ENCODE measurements at regions not wholly inside any gene's neighbourhood (a gene's known extent, or its start where the extent isn't known, plus 50 kb on each side); places are given as distances from the start of the nearest gene placed in this dataset.

DNA sequence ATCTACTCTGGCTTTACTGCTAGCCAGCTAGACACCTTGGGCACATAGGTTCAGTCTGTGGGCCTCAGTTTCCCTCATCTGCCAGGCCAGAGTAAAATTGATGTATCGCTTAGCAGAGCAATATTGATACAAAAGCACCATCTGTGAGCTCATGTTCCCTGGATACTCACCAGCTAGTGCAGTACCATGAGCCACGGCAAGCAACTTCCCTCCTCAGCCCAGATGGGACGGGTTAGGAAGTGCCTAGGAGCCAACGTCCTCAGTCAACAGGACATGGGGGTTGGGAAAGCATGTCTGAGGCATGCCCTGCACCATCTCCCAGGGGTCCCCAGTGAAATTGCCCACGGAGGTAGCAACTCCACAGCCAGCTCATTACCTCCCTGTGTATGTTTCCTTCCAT is 258.3 kb downstream of the ANKRD60 start:
- H3K4me1 ChIP-seq (ENCODE audit: control insufficient read depth, insufficient read depth, low read length, poor library complexity, severe bottlenecking), result peaks cover 2% of the 10 kb centered on the region
- no peak overlapping the region for H3K27ac ChIP-seq (ENCODE audit: low read depth, low read length, severe bottlenecking)
- H3K36me3 ChIP-seq (ENCODE audit: control insufficient read depth, insufficient read depth, low read length), result no peaks in the 10 kb centered on the region
- no peaks in the 10 kb centered on the region for H3K9me3 ChIP-seq (ENCODE audit: control insufficient read depth, low read length)
- WGBS, 2 experiments (ENCODE audit: insufficient coverage in 2 of 2), result 78 to 93% methylated on average over 4 to 5 of the region's 5 CpGs
- no peak overlapping the region for H3K4me3 ChIP-seq (ENCODE audit: extremely low read depth, insufficient read depth, low read length, poor library complexity, severe bottlenecking)

DNA sequence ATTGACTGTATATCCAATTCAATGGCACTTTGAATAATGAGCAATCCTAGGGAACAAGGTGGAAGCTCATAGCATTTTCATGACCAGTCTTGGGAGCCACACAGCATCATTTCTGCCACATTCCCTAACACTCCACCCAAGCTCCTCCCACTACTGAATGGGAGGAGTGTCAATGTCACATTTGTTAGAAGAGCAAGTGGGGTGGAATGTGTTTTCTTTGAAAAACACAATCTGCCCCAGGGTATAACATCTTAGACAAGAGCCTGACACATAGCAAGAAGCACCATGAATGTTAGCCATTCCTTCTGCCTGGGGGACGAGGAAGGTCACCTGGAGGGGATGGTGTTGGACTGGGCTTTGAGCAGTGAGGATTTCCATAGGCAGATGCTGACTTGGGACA is 258.3 kb upstream of the PMEPA1 start:
- WGBS, 2 experiments (ENCODE audit: insufficient coverage in 2 of 2), result 77 to 100% methylated on average over 1 of the region's 1 CpG
- no peaks in the 10 kb centered on the region for H3K36me3 ChIP-seq (ENCODE audit: control insufficient read depth, insufficient read depth, low read length)
- peaks cover 2% of the 10 kb centered on the region for H3K4me1 ChIP-seq (ENCODE audit: control insufficient read depth, insufficient read depth, low read length, poor library complexity, severe bottlenecking)
- H3K9me3 ChIP-seq (ENCODE audit: control insufficient read depth, low read length), result no peaks in the 10 kb centered on the region
- no peak overlapping the region for H3K4me3 ChIP-seq (ENCODE audit: extremely low read depth, insufficient read depth, low read length, poor library complexity, severe bottlenecking)
- H3K27ac ChIP-seq (ENCODE audit: low read depth, low read length, severe bottlenecking), result no peak overlapping the region

DNA sequence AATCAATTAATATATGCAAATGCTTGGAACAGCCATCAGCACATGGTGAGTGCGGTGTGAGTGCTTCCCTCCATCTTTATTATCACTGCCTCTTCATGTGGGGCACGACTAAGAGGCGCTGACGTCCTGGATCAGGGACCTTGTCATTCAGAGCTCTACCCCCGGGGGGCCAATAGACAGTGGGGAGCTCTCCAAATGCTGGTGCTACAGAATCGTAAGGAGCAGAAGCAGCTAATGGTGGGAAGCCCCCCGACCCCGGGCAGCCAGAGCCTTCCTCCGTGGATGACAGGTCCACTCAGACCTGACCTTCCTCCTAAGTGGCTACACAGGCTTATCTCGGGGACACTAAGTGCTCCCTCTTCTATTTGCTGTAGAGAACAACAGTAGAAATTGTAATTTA is 257.5 kb upstream of the PMEPA1 start:
- WGBS, 2 experiments (ENCODE audit: insufficient coverage in 2 of 2), result 85 to 90% methylated on average over 6 to 8 of the region's 10 CpGs
- H3K4me1 ChIP-seq (ENCODE audit: control insufficient read depth, insufficient read depth, low read length, poor library complexity, severe bottlenecking), result peaks cover 2% of the 10 kb centered on the region
- no peak overlapping the region for H3K4me3 ChIP-seq (ENCODE audit: extremely low read depth, insufficient read depth, low read length, poor library complexity, severe bottlenecking)
- no peak overlapping the region for H3K27ac ChIP-seq (ENCODE audit: low read depth, low read length, severe bottlenecking)
- no peaks in the 10 kb centered on the region for H3K9me3 ChIP-seq (ENCODE audit: control insufficient read depth, low read length)
- no peaks in the 10 kb centered on the region for H3K36me3 ChIP-seq (ENCODE audit: control insufficient read depth, insufficient read depth, low read length)

DNA sequence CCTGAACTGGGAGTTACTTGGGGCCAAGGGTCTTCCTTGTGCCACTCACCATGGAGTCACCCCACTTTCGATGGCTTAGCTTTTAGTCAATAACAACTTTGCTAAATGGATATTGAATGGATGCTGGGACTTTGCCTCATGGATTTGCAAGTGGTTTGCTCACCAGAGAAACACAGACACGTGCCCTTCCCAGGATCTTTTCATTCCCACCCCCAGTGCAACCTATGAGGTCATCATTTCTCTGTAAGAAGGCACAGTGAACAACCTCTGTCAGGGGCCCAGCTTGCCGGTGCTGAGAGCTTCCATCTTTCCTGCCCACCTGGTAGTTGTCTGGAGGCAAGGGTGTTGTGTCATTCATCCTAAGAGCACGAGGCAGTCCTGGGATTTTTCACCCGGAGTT is 256.8 kb upstream of the PMEPA1 start:
- WGBS, 2 experiments (ENCODE audit: insufficient coverage in 2 of 2), result 77 to 80% methylated on average over 2 to 3 of the region's 5 CpGs
- Histone ChIP-seq H3K9me3 (ENCODE audit: control insufficient read depth, low read length) (no peaks in the 10 kb centered on the region), H3K4me3 (ENCODE audit: extremely low read depth, insufficient read depth, low read length, poor library complexity, severe bottlenecking) (no peak overlapping the region), H3K4me1 (ENCODE audit: control insufficient read depth, insufficient read depth, low read length, poor library complexity, severe bottlenecking) (peaks cover 2% of the 10 kb centered on the region), H3K36me3 (ENCODE audit: control insufficient read depth, insufficient read depth, low read length) (no peaks in the 10 kb centered on the region), H3K27ac (ENCODE audit: low read depth, low read length, severe bottlenecking) (no peak overlapping the region)

DNA sequence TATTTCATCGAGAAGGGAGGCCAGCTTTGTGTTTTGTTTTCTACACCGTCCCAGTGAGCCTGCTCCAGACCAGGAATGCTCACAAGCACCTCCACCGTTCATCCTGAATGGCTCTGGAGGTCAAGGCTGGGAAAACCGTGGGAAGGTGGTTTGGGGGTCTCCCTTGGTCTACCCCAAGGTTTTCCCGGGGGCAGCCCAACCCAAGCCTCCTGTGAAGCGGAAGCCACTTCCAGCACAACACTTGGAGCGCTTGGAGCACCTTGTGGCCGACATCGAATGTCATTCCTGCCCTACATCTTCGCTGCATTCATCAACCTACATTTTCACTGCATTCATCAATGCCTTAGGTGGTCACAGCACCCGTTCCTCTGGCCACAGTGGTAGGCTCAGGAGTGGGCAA is 255.6 kb upstream of the PMEPA1 start:
- H3K27ac ChIP-seq (ENCODE audit: low read depth, low read length, severe bottlenecking), result no peak overlapping the region
- H3K4me1 ChIP-seq (ENCODE audit: control insufficient read depth, insufficient read depth, low read length, poor library complexity, severe bottlenecking), result no peaks in the 10 kb centered on the region
- WGBS, 2 experiments (ENCODE audit: insufficient coverage in 2 of 2), result 86 to 94% methylated on average over 7 to 8 of the region's 11 CpGs
- H3K9me3 ChIP-seq (ENCODE audit: control insufficient read depth, low read length), result no peaks in the 10 kb centered on the region
- H3K4me3 ChIP-seq (ENCODE audit: extremely low read depth, insufficient read depth, low read length, poor library complexity, severe bottlenecking), result no peak overlapping the region
- H3K36me3 ChIP-seq (ENCODE audit: control insufficient read depth, insufficient read depth, low read length), result no peaks in the 10 kb centered on the region

DNA sequence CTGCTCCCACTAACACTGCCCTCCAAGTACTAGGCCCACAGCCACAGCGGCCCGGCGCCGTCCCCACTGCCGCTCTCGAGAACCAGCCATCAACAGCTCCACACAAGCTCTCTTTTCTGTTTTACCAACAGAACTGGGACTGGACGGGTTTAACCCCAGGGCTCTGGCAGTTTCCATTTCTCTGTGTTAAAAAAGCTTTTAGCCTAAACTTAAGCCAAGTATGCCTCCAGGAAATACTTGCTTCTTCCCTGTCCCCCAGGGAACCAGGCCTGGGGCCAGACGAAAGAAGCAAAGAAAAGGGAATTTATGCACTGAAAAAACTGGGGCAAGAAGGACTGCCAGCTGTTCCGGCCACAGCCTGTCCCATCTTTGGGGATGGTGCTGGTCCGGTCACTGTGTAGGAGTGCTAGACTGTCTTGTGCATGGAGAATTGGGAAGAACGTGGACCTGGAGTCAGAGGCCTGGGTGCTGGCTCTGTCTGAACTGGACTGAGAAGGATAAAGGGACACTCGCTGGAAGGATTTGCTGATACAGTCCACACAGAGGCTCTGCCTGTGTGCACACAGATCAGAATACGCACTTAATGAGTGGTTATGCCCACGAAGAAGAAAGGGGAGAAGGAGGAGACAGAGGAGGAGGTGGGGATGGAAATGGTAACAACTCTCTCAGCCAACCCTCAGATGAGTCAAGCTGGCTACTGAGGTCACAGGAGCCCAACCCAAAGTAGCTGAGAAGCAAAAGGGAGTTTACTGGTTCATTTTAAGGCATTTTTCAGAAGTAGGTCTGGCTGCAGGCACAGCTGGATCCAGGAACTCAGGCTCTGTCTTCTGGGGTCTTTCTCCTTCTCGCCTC is 254.4 kb upstream of the PMEPA1 start:
- H3K4me3 ChIP-seq (ENCODE audit: extremely low read depth, insufficient read depth, low read length, poor library complexity, severe bottlenecking), result no peak overlapping the region
- H3K4me1 ChIP-seq (ENCODE audit: control insufficient read depth, insufficient read depth, low read length, poor library complexity, severe bottlenecking), result no peaks in the 10 kb centered on the region
- H3K27ac ChIP-seq (ENCODE audit: low read depth, low read length, severe bottlenecking), result no peak overlapping the region
- no peaks in the 10 kb centered on the region for H3K9me3 ChIP-seq (ENCODE audit: control insufficient read depth, low read length)
- H3K36me3 ChIP-seq (ENCODE audit: control insufficient read depth, insufficient read depth, low read length), result no peaks in the 10 kb centered on the region
- WGBS, 2 experiments (ENCODE audit: insufficient coverage in 2 of 2), result 91 to 92% methylated on average over 14 to 15 of the region's 15 CpGs

DNA sequence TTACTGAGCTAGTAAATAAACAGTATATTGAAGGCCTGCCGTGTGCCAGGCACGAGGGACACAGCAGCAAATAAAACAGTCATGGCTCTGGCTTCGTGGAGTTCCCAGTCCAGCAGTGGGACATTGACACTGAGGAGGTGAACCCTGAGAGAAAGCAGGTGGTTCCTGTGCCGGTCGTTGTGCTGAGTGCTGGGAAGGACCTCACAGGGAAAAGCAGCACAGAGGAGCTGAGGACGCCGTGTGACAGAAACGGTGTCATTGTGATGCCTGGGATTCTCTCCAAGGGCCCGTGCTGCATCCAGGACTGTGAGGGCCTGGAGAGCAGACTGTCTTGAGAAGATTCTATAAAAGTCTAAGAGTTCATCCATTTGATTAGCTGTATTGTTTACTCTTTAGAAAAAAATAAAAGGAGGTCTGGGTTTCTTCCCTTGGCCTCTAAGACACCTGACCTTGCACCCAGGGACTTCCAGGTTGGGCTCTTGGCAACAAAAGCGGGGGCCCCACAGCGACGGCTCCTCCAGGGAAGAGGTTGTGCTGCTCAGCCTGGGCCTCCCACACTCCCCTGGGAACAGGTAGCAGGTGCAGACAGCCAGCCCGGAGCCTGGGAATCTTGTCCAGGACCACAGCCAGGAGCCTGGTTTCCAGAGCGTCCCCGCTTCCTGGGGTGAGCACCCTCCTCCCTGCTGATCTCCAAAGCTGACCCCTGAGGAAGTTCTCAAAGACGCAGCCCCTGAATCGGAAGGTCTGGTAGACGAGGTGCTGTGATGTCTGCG is 251.2 kb upstream of the PMEPA1 start:
- H3K4me3 ChIP-seq (ENCODE audit: extremely low read depth, insufficient read depth, low read length, poor library complexity, severe bottlenecking), result no peak overlapping the region
- no peaks in the 10 kb centered on the region for H3K9me3 ChIP-seq (ENCODE audit: control insufficient read depth, low read length)
- no peaks in the 10 kb centered on the region for H3K4me1 ChIP-seq (ENCODE audit: control insufficient read depth, insufficient read depth, low read length, poor library complexity, severe bottlenecking)
- H3K36me3 ChIP-seq (ENCODE audit: control insufficient read depth, insufficient read depth, low read length), result no peaks in the 10 kb centered on the region
- 90 to 94% methylated on average over 15 to 17 of the region's 19 CpGs for WGBS, 2 experiments (ENCODE audit: insufficient coverage in 2 of 2)
- H3K27ac ChIP-seq (ENCODE audit: low read depth, low read length, severe bottlenecking), result no peak overlapping the region

DNA sequence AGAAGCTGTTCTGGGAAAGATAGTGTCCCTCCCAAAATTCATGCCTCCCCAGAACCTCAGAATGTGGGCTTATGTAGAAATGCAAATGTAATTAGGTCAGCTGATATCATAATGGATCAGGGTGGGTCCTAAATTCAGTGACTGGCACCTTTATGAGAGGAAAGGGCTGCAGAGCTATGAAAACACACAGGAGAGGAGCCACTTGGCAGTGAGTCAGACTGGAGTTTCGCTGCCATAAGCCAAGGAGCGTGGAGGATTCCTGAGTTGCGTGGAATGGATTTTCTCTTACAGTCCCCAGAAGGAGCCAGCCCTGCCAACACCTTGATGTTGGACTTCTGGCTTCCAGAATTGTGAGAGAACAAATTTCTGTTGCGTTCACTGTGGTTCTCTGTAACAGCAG is 249.8 kb upstream of the PMEPA1 start:
- Histone ChIP-seq H3K36me3 (ENCODE audit: control insufficient read depth, insufficient read depth, low read length) (no peaks in the 10 kb centered on the region), H3K4me1 (ENCODE audit: control insufficient read depth, insufficient read depth, low read length, poor library complexity, severe bottlenecking) (no peaks in the 10 kb centered on the region), H3K9me3 (ENCODE audit: control insufficient read depth, low read length) (peaks cover 3% of the 10 kb centered on the region), H3K4me3 (ENCODE audit: extremely low read depth, insufficient read depth, low read length, poor library complexity, severe bottlenecking) (no peak overlapping the region), H3K27ac (ENCODE audit: low read depth, low read length, severe bottlenecking) (no peak overlapping the region)
- WGBS, 2 experiments (ENCODE audit: insufficient coverage in 2 of 2), result 91 to 94% methylated on average over 4 of the region's 4 CpGs

DNA sequence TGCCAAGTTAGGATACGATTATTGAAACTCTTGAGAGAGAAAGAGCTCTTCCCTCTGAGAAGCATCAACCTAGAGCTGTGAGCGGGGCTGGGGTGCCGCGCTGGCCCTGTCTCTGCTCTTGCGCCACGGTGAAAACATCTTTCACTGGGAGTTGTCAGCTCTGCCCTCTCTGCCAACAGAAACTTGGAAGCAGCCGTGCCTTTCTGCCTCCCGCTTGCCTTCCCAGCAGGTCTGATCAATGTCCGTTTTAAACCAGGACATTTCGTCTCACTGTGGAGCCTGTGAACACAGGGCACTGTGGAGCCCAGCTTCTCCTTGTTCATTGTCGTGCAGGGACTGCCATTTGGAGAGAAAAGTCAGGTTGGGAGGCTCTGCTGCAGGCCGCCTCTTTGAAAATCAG is 249.2 kb upstream of the PMEPA1 start:
- H3K27ac ChIP-seq (ENCODE audit: low read depth, low read length, severe bottlenecking), result no peak overlapping the region
- H3K9me3 ChIP-seq (ENCODE audit: control insufficient read depth, low read length), result peaks cover 8% of the 10 kb centered on the region
- H3K36me3 ChIP-seq (ENCODE audit: control insufficient read depth, insufficient read depth, low read length), result no peaks in the 10 kb centered on the region
- no peak overlapping the region for H3K4me3 ChIP-seq (ENCODE audit: extremely low read depth, insufficient read depth, low read length, poor library complexity, severe bottlenecking)
- WGBS, 2 experiments (ENCODE audit: insufficient coverage in 2 of 2), result 91 to 94% methylated on average over 12 of the region's 12 CpGs
- H3K4me1 ChIP-seq (ENCODE audit: control insufficient read depth, insufficient read depth, low read length, poor library complexity, severe bottlenecking), result no peaks in the 10 kb centered on the region

DNA sequence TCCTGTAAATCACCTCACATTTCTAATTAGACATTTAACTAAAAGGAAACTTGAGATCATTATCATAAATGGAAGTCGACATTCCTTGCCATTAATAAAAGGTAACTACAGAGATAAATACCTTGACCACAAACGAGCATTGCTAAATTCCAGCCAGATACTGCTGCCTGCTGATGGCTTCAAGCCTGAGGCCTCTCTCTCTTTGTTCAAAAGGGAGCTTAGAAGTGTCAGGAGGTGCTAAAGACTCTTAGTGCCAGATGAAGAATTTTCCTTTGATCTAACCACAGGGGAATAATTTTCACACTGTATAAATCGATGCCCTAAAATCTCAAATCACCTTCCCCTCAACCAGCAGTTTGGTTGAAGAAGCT is 248.2 kb upstream of the PMEPA1 start:
- Histone ChIP-seq H3K27ac (ENCODE audit: low read depth, low read length, severe bottlenecking) (no peak overlapping the region), H3K4me1 (ENCODE audit: control insufficient read depth, insufficient read depth, low read length, poor library complexity, severe bottlenecking) (no peaks in the 10 kb centered on the region), H3K36me3 (ENCODE audit: control insufficient read depth, insufficient read depth, low read length) (no peaks in the 10 kb centered on the region), H3K9me3 (ENCODE audit: control insufficient read depth, low read length) (peaks cover 8% of the 10 kb centered on the region), H3K4me3 (ENCODE audit: extremely low read depth, insufficient read depth, low read length, poor library complexity, severe bottlenecking) (no peak overlapping the region)
- 88% methylated on average over 1 of the region's 3 CpGs; no CpG with 5 or more reads in 1 of the 2 experiments for WGBS, 2 experiments (ENCODE audit: insufficient coverage in 2 of 2)
